ENCODE measurements at regions not wholly inside any gene's neighbourhood (a gene's known extent, or its start where the extent isn't known, plus 50 kb on each side); places are given as distances from the start of the nearest gene placed in this dataset.

DNA sequence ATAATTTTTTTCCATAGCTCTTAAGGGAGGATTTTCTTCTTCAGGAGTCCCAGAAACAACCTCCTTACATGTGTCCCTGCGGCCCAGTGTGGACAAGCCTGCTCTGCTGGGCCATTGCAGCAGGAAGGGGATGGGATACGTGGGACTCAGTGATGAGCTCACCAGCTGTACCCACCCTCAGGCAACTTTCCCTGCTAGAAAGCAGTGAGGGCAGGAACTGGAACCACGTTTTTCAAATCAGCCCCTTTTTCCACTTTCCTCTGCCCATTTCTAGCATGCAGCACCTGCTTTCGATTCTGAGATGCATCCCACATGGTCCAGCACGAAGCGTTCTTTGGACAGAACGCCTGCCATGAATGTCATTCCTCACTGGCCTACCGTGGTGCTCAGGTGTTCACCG lies 232.7 kb downstream of the KLF6 start:
- H3K4me3 ChIP-seq (ENCODE audit: control insufficient read depth, low read depth, low read length): no peak overlapping the region
- DNase-seq (ENCODE audit: low read depth): no peak
- TF ChIP-seq, protein P1, sequence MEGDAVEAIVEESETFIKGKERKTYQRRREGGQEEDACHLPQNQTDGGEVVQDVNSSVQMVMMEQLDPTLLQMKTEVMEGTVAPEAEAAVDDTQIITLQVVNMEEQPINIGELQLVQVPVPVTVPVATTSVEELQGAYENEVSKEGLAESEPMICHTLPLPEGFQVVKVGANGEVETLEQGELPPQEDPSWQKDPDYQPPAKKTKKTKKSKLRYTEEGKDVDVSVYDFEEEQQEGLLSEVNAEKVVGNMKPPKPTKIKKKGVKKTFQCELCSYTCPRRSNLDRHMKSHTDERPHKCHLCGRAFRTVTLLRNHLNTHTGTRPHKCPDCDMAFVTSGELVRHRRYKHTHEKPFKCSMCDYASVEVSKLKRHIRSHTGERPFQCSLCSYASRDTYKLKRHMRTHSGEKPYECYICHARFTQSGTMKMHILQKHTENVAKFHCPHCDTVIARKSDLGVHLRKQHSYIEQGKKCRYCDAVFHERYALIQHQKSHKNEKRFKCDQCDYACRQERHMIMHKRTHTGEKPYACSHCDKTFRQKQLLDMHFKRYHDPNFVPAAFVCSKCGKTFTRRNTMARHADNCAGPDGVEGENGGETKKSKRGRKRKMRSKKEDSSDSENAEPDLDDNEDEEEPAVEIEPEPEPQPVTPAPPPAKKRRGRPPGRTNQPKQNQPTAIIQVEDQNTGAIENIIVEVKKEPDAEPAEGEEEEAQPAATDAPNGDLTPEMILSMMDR (IDR thresholded peaks at IDR 0.05; ENCODE audit: control insufficient read depth, insufficient read depth, low read depth, low read length, missing control alignments): no peak

DNA sequence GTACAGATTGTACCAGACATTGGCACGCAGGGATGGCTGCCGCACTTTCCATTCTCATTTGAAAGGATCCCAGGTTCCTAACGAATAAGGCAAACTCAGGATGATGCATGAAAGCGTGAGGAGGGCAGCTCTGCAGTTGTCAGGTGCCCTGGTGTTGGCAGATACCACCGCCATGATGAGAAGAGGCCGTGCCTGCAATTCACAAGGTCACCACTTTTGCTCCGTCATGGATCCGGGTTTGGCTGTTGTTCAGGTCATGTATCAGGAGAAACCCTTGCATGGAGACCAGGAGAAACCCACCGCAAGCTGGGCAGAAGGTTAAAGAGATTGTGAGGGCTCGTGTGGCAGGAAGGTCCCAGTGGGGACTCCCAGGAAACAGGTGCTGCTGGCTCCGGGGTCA lies 233.2 kb downstream of the KLF6 start:
- no peak for DNase-seq (ENCODE audit: low read depth)
- no peak overlapping the region for H3K4me3 ChIP-seq (ENCODE audit: control insufficient read depth, low read depth, low read length)
- TF ChIP-seq, protein P1 (IDR thresholded peaks at IDR 0.05; ENCODE audit: control insufficient read depth, insufficient read depth, low read depth, low read length, missing control alignments): no peak

DNA sequence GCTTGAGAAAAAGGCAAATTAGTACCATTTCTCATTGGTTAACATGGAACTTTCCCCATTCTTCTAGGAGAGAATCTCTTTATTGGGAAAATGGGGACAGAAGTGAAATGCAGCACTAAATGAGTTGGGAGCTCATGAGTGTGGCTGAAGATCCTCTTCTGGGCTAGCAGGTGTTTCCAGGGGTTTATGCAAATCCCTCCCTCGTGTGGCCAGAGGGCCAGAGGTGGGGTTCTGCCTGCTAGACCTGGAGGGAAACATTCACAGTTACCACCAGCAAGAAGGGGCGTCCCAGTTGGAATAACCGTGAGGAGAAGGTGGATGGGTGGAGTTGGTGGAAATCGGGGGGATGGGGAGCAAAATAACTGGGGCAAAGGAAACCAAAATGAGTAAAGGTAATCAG lies 235.9 kb downstream of the KLF6 start:
- TF ChIP-seq, protein P1 (IDR thresholded peaks at IDR 0.05; ENCODE audit: control insufficient read depth, insufficient read depth, low read depth, low read length, missing control alignments): no peak
- H3K4me3 ChIP-seq (ENCODE audit: control insufficient read depth, low read depth, low read length): no peak overlapping the region
- no peak for DNase-seq (ENCODE audit: low read depth)

DNA sequence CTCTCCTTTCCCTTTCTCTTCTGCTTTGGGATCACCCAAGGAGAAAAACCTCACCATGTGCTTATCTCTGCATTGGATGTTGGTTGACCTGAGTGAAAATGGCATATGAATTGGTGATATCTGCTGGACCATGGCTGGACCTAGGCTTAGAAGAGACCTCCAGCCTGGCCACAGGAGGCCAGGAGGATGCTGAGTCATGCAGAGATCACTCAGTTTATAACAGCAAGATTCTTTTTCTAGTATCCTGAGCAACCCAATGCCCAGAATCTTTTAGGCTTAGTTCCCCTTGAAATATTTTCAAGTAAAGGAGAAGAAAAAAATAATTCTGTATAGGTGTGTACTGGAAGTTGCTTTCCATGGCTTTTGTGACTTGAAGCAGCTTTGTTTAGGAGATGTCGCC lies 236.3 kb downstream of the KLF6 start:
- no peak for DNase-seq (ENCODE audit: low read depth)
- no peak overlapping the region for H3K4me3 ChIP-seq (ENCODE audit: control insufficient read depth, low read depth, low read length)
- TF ChIP-seq, protein P1 (IDR thresholded peaks at IDR 0.05; ENCODE audit: control insufficient read depth, insufficient read depth, low read depth, low read length, missing control alignments): no peak

DNA sequence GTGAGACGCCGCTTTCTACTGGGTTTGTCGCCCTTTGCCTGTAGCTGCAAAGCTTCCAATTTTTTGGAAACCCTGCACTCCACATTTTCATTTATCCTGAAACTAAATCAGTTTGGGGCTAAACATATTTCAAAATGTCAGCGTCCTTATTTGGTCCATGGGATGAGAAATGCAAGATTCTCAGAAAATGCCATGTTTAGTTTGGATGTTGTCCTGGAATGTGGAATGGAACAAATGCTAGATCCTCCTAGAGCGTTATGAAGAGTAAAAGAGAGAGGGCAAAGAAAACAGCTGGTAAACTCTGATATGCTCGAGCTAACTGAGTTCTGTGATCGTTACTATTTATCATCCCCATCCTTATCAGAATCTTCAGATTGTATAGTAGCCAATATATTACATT lies 236.9 kb downstream of the KLF6 start:
- DNase-seq (ENCODE audit: low read depth): no peak
- no peak overlapping the region for H3K4me3 ChIP-seq (ENCODE audit: control insufficient read depth, low read depth, low read length)
- TF ChIP-seq, protein P1 (IDR thresholded peaks at IDR 0.05; ENCODE audit: control insufficient read depth, insufficient read depth, low read depth, low read length, missing control alignments): no peak

DNA sequence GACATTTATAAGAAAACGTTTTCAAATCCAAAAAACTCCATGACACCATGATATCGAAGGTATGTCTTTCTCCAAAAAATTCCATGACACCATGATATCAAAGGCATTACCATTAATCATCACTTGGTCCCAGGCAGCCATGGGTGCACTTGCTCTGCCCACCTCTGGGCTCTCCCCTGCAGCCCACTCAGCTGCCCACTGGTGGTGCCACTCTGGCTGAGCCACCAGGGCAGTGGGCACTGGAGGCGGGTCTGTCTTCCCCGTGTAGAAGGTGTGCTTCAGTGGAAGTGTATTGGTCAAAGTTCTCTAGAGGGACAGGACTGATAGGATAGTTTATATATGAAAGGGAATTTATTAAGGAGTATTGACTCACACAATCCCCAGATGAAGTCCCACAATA lies 240.4 kb downstream of the KLF6 start:
- H3K4me3 ChIP-seq (ENCODE audit: control insufficient read depth, low read depth, low read length): no peak overlapping the region
- no peak for DNase-seq (ENCODE audit: low read depth)
- TF ChIP-seq, protein P1 (IDR thresholded peaks at IDR 0.05; ENCODE audit: control insufficient read depth, insufficient read depth, low read depth, low read length, missing control alignments): no peak

DNA sequence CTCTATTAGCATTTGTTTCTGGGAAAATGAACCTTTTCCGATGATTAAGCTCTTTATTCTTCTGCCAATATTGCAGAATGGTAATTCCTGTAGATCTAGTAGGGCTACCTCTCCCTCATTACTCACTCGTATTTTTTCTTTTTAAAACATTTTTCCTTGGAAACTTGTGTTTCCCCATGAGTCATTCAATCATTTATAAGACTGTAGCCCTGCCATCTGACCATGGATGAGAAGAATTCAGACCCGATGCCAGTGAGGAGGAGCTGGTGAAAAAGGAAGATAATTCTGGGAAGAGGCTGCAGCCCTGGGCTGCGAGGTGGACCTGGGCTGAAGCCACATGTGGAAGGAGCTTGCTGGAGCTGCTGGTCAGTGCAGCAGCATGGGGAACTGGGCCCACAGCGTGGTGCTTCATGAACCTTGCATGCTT lies 242.8 kb downstream of the KLF6 start:
- TF ChIP-seq, protein P1 (IDR thresholded peaks at IDR 0.05; ENCODE audit: control insufficient read depth, insufficient read depth, low read depth, low read length, missing control alignments): no peak
- no peak overlapping the region for H3K4me3 ChIP-seq (ENCODE audit: control insufficient read depth, low read depth, low read length)
- peak; percentile 76 for DNase-seq (ENCODE audit: low read depth)
